ENCODE measurements at regions not wholly inside any gene's neighbourhood (a gene's known extent, or its start where the extent isn't known, plus 50 kb on each side); places are given as distances from the start of the nearest gene placed in this dataset.
"Not testable (repeated sequence)": the region's sequence is repeated elsewhere in the genome, so short reads cannot be mapped to it uniquely, and the experiment has no call there.

DNA sequence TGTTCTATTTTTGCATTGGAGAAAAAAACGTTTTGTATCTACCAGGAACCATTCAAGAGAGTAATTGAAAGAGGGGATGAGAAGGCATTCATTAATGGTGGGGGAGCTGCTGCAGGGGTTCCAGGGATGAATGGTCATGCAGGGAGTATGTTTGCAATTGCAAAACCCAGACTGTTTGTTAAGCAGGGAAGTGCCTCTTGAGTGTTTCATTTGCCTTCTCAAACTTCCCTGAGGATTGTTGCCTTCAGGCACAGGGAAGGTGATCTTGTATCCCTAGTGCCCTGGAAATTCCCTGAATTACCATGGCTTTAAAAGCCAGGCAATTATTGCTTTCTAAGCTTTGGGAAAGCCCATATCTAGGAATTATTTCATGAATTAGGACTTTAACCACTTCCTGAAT is 172.7 kb upstream of the NLGN4Y start:
- Histone ChIP-seq H3K4me3 (no peak overlapping the region), H3K27ac (no peak overlapping the region), H3K36me3 (no peaks in the 10 kb centered on the region), H3K4me1 (no peaks in the 10 kb centered on the region), H3K27me3 (no peaks in the 10 kb centered on the region), H3K9me3 (no peaks in the 10 kb centered on the region)
- no peak for DNase-seq
- intact Hi-C loops (cut with DNase I; ENCODE audit: low total_unique reads) = no loop called here
- TF ChIP-seq, protein P1, sequence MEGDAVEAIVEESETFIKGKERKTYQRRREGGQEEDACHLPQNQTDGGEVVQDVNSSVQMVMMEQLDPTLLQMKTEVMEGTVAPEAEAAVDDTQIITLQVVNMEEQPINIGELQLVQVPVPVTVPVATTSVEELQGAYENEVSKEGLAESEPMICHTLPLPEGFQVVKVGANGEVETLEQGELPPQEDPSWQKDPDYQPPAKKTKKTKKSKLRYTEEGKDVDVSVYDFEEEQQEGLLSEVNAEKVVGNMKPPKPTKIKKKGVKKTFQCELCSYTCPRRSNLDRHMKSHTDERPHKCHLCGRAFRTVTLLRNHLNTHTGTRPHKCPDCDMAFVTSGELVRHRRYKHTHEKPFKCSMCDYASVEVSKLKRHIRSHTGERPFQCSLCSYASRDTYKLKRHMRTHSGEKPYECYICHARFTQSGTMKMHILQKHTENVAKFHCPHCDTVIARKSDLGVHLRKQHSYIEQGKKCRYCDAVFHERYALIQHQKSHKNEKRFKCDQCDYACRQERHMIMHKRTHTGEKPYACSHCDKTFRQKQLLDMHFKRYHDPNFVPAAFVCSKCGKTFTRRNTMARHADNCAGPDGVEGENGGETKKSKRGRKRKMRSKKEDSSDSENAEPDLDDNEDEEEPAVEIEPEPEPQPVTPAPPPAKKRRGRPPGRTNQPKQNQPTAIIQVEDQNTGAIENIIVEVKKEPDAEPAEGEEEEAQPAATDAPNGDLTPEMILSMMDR (IDR thresholded peaks at IDR 0.05) = no peak

DNA sequence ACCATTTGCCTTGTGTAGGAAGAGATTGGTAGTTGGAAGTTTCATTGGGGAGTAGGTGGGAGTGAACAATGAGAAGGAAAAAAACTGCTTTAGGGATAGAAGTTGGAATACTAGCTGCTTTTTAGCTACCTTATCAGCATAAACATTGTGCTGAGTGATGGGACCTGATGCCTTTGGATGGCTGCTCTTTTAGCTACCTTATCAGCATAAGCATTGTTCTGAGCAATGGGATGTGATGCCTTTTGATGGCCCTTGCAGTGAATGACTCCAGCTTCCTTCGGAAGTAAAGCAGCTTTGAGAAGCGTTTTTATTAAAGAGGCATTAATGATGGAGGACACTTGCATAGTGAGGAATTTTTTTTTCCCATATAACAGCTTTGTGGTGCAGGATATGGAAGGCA is 168.2 kb upstream of the NLGN4Y start:
- Histone ChIP-seq H3K4me3 (no peak overlapping the region), H3K36me3 (no peaks in the 10 kb centered on the region), H3K27me3 (no peaks in the 10 kb centered on the region), H3K9me3 (no peaks in the 10 kb centered on the region), H3K4me1 (no peaks in the 10 kb centered on the region), H3K27ac (no peak overlapping the region)
- TF ChIP-seq, protein P1 (IDR thresholded peaks at IDR 0.05) = no peak
- no peak for DNase-seq
- intact Hi-C loops (cut with DNase I; ENCODE audit: low total_unique reads) = no loop called here

DNA sequence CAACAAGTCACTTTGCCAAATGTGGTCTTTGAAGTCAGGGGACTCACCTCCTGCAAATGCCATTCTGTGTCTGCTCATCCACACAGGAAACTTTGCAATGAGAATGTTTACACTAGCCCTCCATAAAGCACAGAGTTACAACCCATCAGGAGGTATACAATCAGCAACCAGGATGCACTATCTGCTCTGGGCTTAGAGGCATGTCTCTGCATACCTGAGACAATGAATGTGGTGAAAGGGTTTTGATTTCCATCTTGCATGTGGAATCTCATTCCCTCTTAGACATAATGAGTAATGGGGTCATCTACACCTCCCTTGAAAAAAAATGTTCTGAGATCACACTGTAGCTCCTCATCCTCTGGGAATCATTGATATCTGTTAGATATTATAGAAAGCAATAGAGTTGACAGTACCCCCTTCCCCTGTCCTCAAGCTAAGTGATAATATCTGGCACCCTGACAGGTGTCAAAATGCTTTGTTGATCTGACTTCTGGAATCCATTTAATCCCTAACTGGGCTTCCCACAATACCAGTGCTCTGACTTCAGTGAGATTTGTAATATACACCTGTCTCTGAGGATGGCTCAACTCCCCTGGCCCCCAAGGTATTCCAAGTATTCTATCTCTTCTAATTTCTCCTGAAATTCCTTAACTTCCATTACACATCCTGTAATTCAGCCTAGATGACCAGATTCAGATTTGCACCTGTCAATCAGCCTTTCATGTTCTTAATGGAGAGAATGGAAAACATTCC is 163.4 kb upstream of the NLGN4Y start:
- no peak for DNase-seq
- Histone ChIP-seq H3K27me3 (no peaks in the 10 kb centered on the region), H3K36me3 (no peaks in the 10 kb centered on the region), H3K4me3 (no peak overlapping the region), H3K27ac (no peak overlapping the region), H3K9me3 (no peaks in the 10 kb centered on the region), H3K4me1 (no peaks in the 10 kb centered on the region)
- intact Hi-C loops (cut with DNase I; ENCODE audit: low total_unique reads) = no loop called here
- TF ChIP-seq, protein P1 (IDR thresholded peaks at IDR 0.05) = no peak

DNA sequence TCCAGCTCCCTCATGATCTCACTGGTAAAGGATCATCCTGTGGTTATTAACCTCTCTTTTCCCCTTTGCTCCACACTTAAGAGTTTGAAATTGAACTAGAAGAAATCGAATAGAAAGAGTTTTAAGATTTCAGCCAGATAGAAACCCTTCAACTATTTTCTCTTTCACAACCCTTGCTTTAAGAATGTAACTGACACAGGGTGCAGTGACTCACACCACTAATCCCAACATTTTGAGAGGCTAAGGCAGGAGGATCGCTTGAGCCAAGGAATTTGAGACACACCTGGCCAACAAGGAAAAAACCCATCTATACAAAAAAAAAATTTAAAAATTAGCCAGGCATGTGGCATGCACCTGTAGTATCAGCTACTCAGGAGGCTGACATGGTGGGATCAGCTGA is 150.7 kb upstream of the NLGN4Y start:
- TF ChIP-seq, protein P1 (IDR thresholded peaks at IDR 0.05) = no peak
- no peaks in the 10 kb centered on the region for H3K9me3 ChIP-seq
- H3K36me3 ChIP-seq = no peaks in the 10 kb centered on the region

DNA sequence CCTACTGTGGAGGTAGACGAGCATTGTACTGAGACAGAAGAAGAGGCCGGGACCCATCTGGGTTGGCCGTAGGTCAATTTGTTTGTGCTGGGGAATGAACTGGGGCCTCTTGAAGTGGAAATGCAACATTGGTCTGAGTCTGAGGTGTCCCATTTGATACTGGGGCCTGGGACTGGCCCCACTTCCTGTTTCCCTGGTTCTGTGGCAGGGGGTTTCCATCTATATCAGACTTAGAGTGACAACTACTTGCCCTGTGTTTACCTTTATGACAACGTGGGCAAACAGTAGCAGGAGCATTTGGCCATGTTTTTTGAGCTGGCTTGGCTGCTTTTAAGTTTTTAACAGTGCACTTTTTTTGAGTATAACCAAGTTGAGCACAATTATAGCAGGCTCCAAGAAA is 146.1 kb upstream of the NLGN4Y start:
- Histone ChIP-seq H3K27me3 (no peaks in the 10 kb centered on the region), H3K4me1 (no peaks in the 10 kb centered on the region), H3K27ac (no peak overlapping the region), H3K9me3 (no peaks in the 10 kb centered on the region), H3K36me3 (no peaks in the 10 kb centered on the region), H3K4me3 (no peak overlapping the region)
- no peak for DNase-seq
- TF ChIP-seq, protein P1 (IDR thresholded peaks at IDR 0.05) = no peak
- intact Hi-C loops (cut with DNase I; ENCODE audit: low total_unique reads) = no loop called here

More for the DNA sequence above, 150.7 kb upstream of the NLGN4Y start:
- no peak overlapping the region for H3K4me3 ChIP-seq
- intact Hi-C loops (cut with DNase I; ENCODE audit: low total_unique reads) = no loop called here
- no peak for DNase-seq
- H3K27me3 ChIP-seq = no peaks in the 10 kb centered on the region
- no peaks in the 10 kb centered on the region for H3K4me1 ChIP-seq
- H3K27ac ChIP-seq = no peak overlapping the region

DNA sequence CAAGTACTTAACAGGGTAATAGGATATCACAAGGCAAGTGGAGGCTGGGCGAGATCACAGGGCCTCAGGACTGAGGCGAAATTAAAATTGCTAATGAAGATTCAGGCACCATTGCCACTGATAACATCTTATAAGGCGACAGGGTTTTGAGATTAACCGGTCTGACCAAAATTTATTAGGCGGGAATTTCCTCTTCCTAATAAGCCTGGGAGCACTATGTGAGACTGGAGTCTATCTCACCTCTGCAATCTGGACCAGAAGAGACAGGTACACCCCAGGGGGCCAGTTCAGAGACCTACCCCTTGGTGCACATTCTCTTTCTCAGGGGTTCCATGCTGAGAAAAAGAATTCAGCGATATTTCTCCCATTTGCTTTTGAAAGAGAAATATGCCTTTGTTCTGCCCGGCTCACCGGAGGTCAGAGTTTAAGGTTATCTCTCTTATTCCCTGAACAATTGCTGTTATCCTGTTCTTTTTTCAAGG is 113.7 kb upstream of the NLGN4Y start:
- intact Hi-C loops (cut with DNase I; ENCODE audit: low total_unique reads); H3K27me3 ChIP-seq; H3K4me1 ChIP-seq; H3K9me3 ChIP-seq; H3K36me3 ChIP-seq; H3K27ac ChIP-seq; H3K4me3 ChIP-seq; DNase-seq: not testable (repeated sequence)

Measured in tibial artery (tissue), 4 donors.